IMR-90 (cell line): ENCODE measurements at regions not wholly inside any gene's neighbourhood (a gene's known extent, or its start where the extent isn't known, plus 50 kb on each side); places are given as distances from the start of the nearest gene placed in this dataset.

Source experiments
- ATAC-seq: fragments of 200-7000 bp; cut with Tn5 transposase; 2 replicates; pipeline ENCODE4 v1.9.1; 2020; ENCODE audit warnings: low read depth, mild to moderate bottlenecking, moderate library complexity
- BruUV-seq: library from RNA; stranded (reverse); fragments of 400-500 nt; replicated peaks from 2 replicates; lab custom pipeline; 2021; lab: Mats Ljungman, UMichigan
- CTCF ChIA-PET: fragments of 300-600 bp; formaldehyde crosslinking; extraction: SDS; loops from one replicate; lab custom pipeline; 2021; ENCODE audit warnings: antibody characterized with exemption; lab: Yijun Ruan, JAX
- POLR2A ChIA-PET: fragments of 300-600 bp; sonication (Branson Sonifier 250); formaldehyde crosslinking; loops from one replicate; lab custom pipeline; 2022; ENCODE audit warnings: antibody characterized with exemption; ENCODE audit not compliant: unreplicated experiment; lab: Charles Lee
- DNase-seq: peaks from one replicate; pipeline ENCODE4 v3.0.0; 2013
- H2AFZ ChIP-seq: replicated peaks from 2 replicates; pipeline ENCODE3; 2013; ENCODE audit warnings: low read length, mild to moderate bottlenecking; ENCODE audit not compliant: poor library complexity
- H2AK5ac ChIP-seq: 2 replicates; pipeline ENCODE4 v1.6.1; 2013; ENCODE audit warnings: low read depth, low read length, inconsistent platforms
- H2AK9ac ChIP-seq: replicated peaks from 2 replicates; pipeline ENCODE3; 2013; ENCODE audit warnings: mild to moderate bottlenecking, low read depth, low read length, moderate library complexity; ENCODE audit not compliant: poor library complexity
- H2BK120ac ChIP-seq: 2 replicates; pipeline ENCODE4 v1.6.1; 2013; ENCODE audit warnings: low read depth, low read length, inconsistent platforms
- H2BK15ac ChIP-seq: 3 replicates; pipeline ENCODE4 v1.6.1; 2013; ENCODE audit warnings: low read depth, low read length, inconsistent platforms
- H2BK20ac ChIP-seq: 2 replicates; pipeline ENCODE4 v1.6.1; 2013; ENCODE audit warnings: low read depth, mild to moderate bottlenecking, inconsistent platforms, low read length, moderate library complexity
- H2BK5ac ChIP-seq: 2 replicates; pipeline ENCODE4 v1.6.1; 2013; ENCODE audit warnings: mild to moderate bottlenecking, low read depth, low read length, inconsistent platforms; ENCODE audit not compliant: poor library complexity, severe bottlenecking
- H3K14ac ChIP-seq: replicated peaks from 2 replicates; pipeline ENCODE4 v1.6.1; 2013; ENCODE audit warnings: low read depth, low read length, inconsistent platforms
- H3K18ac ChIP-seq: 2 replicates; pipeline ENCODE4 v1.6.1; 2013; ENCODE audit warnings: low read depth, low read length, control low read depth
- H3K23ac ChIP-seq: 2 replicates; pipeline ENCODE4 v1.6.1; 2013; ENCODE audit warnings: low read depth, low read length, inconsistent platforms
- H3K27ac ChIP-seq: 2 replicates; pipeline ENCODE4 v1.5.1; 2013; ENCODE audit warnings: mild to moderate bottlenecking, control low read depth, low read length; ENCODE audit not compliant: insufficient read depth
- H3K27me3 ChIP-seq: 2 replicates; pipeline ENCODE4 v1.6.1; 2013; ENCODE audit warnings: low read length; ENCODE audit not compliant: control insufficient read depth, insufficient read depth
- H3K36me3 ChIP-seq: 2 replicates; pipeline ENCODE4 v1.6.1; 2013; ENCODE audit warnings: low read length, mixed read lengths; ENCODE audit not compliant: control insufficient read depth, insufficient read depth
- H3K4ac ChIP-seq: 2 replicates; pipeline ENCODE4 v1.6.1; 2013; ENCODE audit warnings: low read depth, low read length, inconsistent platforms
- H3K4me1 ChIP-seq: 2 replicates; pipeline ENCODE4 v1.6.1; 2013; ENCODE audit warnings: low read length, mixed read lengths; ENCODE audit not compliant: control insufficient read depth, insufficient read depth
- H3K4me2 ChIP-seq: 2 replicates; pipeline ENCODE4 v1.6.1; 2013; ENCODE audit warnings: low read depth, mild to moderate bottlenecking, control low read depth, low read length, moderate library complexity
- H3K4me3 ChIP-seq: 2 replicates; pipeline ENCODE4 v1.5.1; 2013; ENCODE audit warnings: low read depth, mild to moderate bottlenecking, control low read depth, low read length, moderate library complexity; ENCODE audit not compliant: insufficient read depth
- H3K56ac ChIP-seq: 2 replicates; pipeline ENCODE4 v1.6.1; 2013; ENCODE audit warnings: low read length, inconsistent platforms; ENCODE audit not compliant: insufficient read depth; ENCODE audit errors: extremely low read depth
- H3K79me1 ChIP-seq, 2 experiments: 2 replicates each; pipeline ENCODE4 v1.6.1; 2013; ENCODE audit warnings: low read length in 2 of 2, inconsistent platforms in 1 of 2, low read depth in 1 of 2
- H3K9ac ChIP-seq: 2 replicates; pipeline ENCODE4 v1.6.1; 2013; ENCODE audit warnings: low read depth, low read length, control low read depth
- H3K9me1 ChIP-seq: 2 replicates; pipeline ENCODE4 v1.6.1; 2013; ENCODE audit warnings: low read length, inconsistent platforms; ENCODE audit not compliant: insufficient read depth
- H3K9me3 ChIP-seq: 2 replicates; pipeline ENCODE4 v1.6.1; 2013; ENCODE audit warnings: low read length; ENCODE audit not compliant: control insufficient read depth, insufficient read depth
- H4K20me1 ChIP-seq: 2 replicates; pipeline ENCODE4 v1.6.1; 2013; ENCODE audit warnings: low read length, inconsistent platforms; ENCODE audit not compliant: insufficient read depth
- H4K5ac ChIP-seq: 2 replicates; pipeline ENCODE4 v1.6.1; 2013; ENCODE audit warnings: mild to moderate bottlenecking, low read depth, low read length, control low read depth
- H4K8ac ChIP-seq, 2 experiments: 2 replicates each; pipeline ENCODE4 v1.6.1; 2013; ENCODE audit warnings: low read depth in 2 of 2, low read length in 2 of 2, control low read depth in 1 of 2, inconsistent platforms in 1 of 2
- H4K91ac ChIP-seq: 2 replicates; pipeline ENCODE4 v1.6.1; 2013; ENCODE audit warnings: low read depth, low read length, inconsistent platforms; ENCODE audit not compliant: insufficient read depth
- BHLHE40 ChIP-seq: fragments of 150-350 bp; IDR thresholded peaks from 2 replicates; pipeline ENCODE4 v1.6.1; 2016; ENCODE audit warnings: mild to moderate bottlenecking, low read depth, low read length
- CEBPB ChIP-seq: IDR thresholded peaks from 2 replicates; pipeline ENCODE4 v1.6.1; 2012; ENCODE audit warnings: low read depth, low read length, improper control_type of control experiment
- CHD1 ChIP-seq: IDR thresholded peaks from 2 replicates; pipeline ENCODE4 v1.6.1; 2012; ENCODE audit warnings: low read depth, low read length, improper control_type of control experiment
- CTCF ChIP-seq: conservative IDR thresholded peaks from 2 replicates; pipeline ENCODE4 v1.5.1; 2012; ENCODE audit warnings: mild to moderate bottlenecking, low read depth, low read length, improper control_type of control experiment
- MAFK ChIP-seq: IDR thresholded peaks from 2 replicates; pipeline ENCODE4 v1.6.1; 2012; ENCODE audit warnings: low read depth, low read length, improper control_type of control experiment
- MAZ ChIP-seq: IDR thresholded peaks from 2 replicates; pipeline ENCODE4 v1.6.1; 2012; ENCODE audit warnings: low read depth, mild to moderate bottlenecking, low read length, improper control_type of control experiment, moderate library complexity, borderline replicate concordance
- MXI1 ChIP-seq: IDR thresholded peaks from 2 replicates; pipeline ENCODE4 v1.6.1; 2012; ENCODE audit warnings: low read depth, mild to moderate bottlenecking, low read length, moderate library complexity, borderline replicate concordance
- POLR2A ChIP-seq: IDR thresholded peaks from 2 replicates; pipeline ENCODE4 v1.6.1; 2012; ENCODE audit warnings: mild to moderate bottlenecking, low read depth, low read length
- RAD21 ChIP-seq: IDR thresholded peaks from 2 replicates; pipeline ENCODE4 v1.6.1; 2012; ENCODE audit warnings: low read length, improper control_type of control experiment
- RCOR1 ChIP-seq: IDR thresholded peaks from 2 replicates; pipeline ENCODE4 v1.6.1; 2012; ENCODE audit warnings: mild to moderate bottlenecking, low read length, improper control_type of control experiment; ENCODE audit not compliant: insufficient replicate concordance
- RFX5 ChIP-seq: IDR thresholded peaks from 2 replicates; pipeline ENCODE4 v1.8.0; 2012; ENCODE audit warnings: low read depth, mild to moderate bottlenecking, low read length, moderate library complexity
- SMC3 ChIP-seq: fragments of 150-350 bp; IDR thresholded peaks from 2 replicates; pipeline ENCODE4 v1.6.1; 2016; ENCODE audit warnings: low read depth, mild to moderate bottlenecking, antibody characterized with exemption, low read length, moderate library complexity
- USF2 ChIP-seq: fragments of 150-350 bp; IDR thresholded peaks from 2 replicates; pipeline ENCODE4 v1.6.1; 2017; ENCODE audit warnings: mild to moderate bottlenecking, antibody characterized with exemption, low read length, low read depth
- WGBS, 2 experiments: methylation state at CpG; one replicate each; pipeline versions ENCODE4 v1.1.5 to v1.1.7; 2013; ENCODE audit warnings: missing lambda C conversion rate in 2 of 2; ENCODE audit not compliant: insufficient read length in 1 of 2; ENCODE audit errors: extremely low coverage in 2 of 2; 5-methylcytosine and 5-hydroxymethylcytosine counted together
- dilution Hi-C: fragments of 300-500 bp; cut with HindIII; formaldehyde crosslinking; loops from one replicate; pipeline ENCODE4 v1.14.3; 2018; ENCODE audit warnings: low sequenced_read_pairs; ENCODE audit not compliant: unreplicated experiment
- in situ Hi-C: fragments of 300-500 bp; cut with MboI; formaldehyde crosslinking; loops from 3 replicates; pipeline ENCODE4 v1.14.3; 2019; ENCODE audit warnings: low sequenced_read_pairs, inconsistent platforms, mixed read lengths
- intact Hi-C: fragments of 100-400 bp; cut with micrococcal nuclease; formaldehyde crosslinking; loops from 2 replicates; pipeline ENCODE4 v1.10.0; 2022

- in situ Hi-C loops, result no loop called here
- TF ChIP-seq MAZ (no peak), CHD1 (no peak), CEBPB (no peak), USF2 (no peak), SMC3 (no peak), RCOR1 (no peak), CTCF (no peak), RAD21 (no peak), MAFK (no peak), RFX5 (no peak), BHLHE40 (no peak), POLR2A (no peak), MXI1 (no peak)
Observed at GRCh38 chr9:105993921-105994715, 299.8 kb downstream of the TMEM38B start.

More at GRCh38 chr9:105993921-105994715, 299.8 kb downstream of the TMEM38B start:
- no peak overlapping the region for H2BK15ac ChIP-seq
- no peak for DNase-seq
- no peak overlapping the region for H3K4ac ChIP-seq
- no peak overlapping the region for H3K9ac ChIP-seq
- dilution Hi-C loops (no loop called here), intact Hi-C loops (no loop called here)
- H3K27me3 ChIP-seq, result no peaks in the 10 kb centered on the region
- no peak overlapping the region for H2BK20ac ChIP-seq
- BruUV-seq, result no TSS peak
- H3K27ac ChIP-seq, result no peak overlapping the region
- H4K8ac ChIP-seq, result no peak overlapping the region
- ATAC-seq, result no peak
- no peaks in the 10 kb centered on the region for H3K36me3 ChIP-seq
- no peak overlapping the region for H4K5ac ChIP-seq
- WGBS, 2 experiments, result 67% methylated on average over 1 of the region's 8 CpGs; no CpG with 5 or more reads in 1 of the 2 experiments
- no peak overlapping the region for H2AK9ac ChIP-seq
- H3K23ac ChIP-seq, result no peak overlapping the region
- H3K9me3 ChIP-seq, result peaks cover 6% of the 10 kb centered on the region; the same call in 1 of the 2 replicates
- H3K4me1 ChIP-seq, result no peaks in the 10 kb centered on the region
- ChIA-PET POLR2A (no interaction called here), CTCF (no interaction called here)
- no peak overlapping the region for H3K14ac ChIP-seq
- no peak overlapping the region for H3K56ac ChIP-seq
- H3K79me1 ChIP-seq, result no peaks in the 10 kb centered on the region
- no peak overlapping the region for H3K4me2 ChIP-seq
- no peak overlapping the region for H2BK120ac ChIP-seq
- H3K9me1 ChIP-seq, result no peaks in the 10 kb centered on the region
- H2AK5ac ChIP-seq, result no peak overlapping the region
- H2BK5ac ChIP-seq, result no peak overlapping the region
- no peaks in the 10 kb centered on the region for H4K20me1 ChIP-seq
- no peak overlapping the region for H2AFZ ChIP-seq
- no peak overlapping the region for H3K18ac ChIP-seq
- no peak overlapping the region for H4K91ac ChIP-seq
- H3K4me3 ChIP-seq, result no peak overlapping the region
